ENCODE measurements at regions not wholly inside any gene's neighbourhood (a gene's known extent, or its start where the extent isn't known, plus 50 kb on each side); places are given as distances from the start of the nearest gene placed in this dataset.
"Not testable (repeated sequence)": the region's sequence is repeated elsewhere in the genome, so short reads cannot be mapped to it uniquely, and the experiment has no call there.

DNA sequence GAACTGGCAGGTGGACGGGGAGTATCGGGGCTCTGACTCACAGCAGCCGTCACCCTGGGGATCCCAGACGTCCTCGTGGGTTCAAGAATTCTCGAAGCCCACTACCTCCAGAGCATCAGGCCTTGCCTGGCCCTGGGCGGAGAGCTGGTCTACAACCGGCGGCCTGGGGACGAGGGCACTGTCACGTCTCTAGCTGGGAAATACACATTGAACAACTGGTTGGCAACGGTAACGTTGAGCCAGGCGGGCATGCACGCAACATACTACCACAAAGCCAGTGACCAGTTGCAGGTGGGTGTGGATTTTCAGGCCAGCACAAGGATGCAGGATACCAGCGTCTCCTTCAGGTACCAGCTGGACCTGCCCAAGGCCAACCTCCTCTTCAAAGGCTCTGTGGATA, 166.5 kb downstream of the POTEG start:
- DNase-seq = not testable (repeated sequence)

DNA sequence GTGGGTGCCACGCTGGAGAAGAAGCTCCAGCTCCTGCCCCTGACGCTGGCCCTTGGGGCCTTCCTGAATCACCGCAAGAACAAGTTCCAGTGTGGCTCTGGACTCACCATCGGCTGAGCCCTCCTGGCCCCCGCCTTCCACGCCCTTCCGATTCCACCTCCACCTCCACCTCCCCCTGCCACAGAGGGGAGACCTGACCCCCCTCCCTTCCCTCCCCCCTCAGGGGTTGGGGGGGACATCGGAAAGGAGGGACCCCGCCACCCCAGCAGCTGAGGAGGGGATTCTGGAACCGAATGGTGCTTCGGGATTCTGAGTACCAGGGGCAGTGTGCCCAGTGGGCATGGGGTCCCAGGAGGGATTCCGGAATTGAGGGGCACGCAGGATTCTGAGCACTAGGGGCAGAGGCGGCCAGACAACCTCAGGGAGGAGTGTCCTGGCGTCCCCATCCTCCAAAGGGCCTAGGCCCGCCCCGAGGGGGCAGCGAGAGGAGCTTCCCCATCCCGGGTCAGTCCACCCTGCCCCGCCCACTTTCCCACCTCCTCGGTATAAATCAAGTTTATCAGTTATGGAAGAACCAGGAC, 166.0 kb downstream of the POTEG start:
- not testable (repeated sequence) for DNase-seq

DNA sequence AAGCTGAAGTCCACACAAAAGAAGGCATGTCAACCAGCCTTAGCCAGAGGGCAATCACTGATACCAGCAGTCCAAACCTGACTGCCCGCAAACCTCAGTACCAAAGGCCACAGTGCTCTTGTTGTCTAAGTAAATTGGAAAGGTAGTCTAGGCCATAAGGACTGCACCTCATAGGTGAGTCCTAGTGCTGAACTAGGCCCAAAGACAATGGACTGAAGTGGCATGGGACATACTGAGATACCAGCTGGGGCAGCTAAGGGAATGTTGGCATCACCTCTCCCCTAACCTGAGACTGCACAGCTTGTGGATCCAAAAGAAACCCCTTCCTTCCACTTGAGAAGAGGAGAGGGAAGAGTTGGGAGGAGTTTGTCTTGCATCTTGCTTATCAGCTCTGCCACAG, 161.9 kb downstream of the POTEG start:
- not testable (repeated sequence) for DNase-seq

DNA sequence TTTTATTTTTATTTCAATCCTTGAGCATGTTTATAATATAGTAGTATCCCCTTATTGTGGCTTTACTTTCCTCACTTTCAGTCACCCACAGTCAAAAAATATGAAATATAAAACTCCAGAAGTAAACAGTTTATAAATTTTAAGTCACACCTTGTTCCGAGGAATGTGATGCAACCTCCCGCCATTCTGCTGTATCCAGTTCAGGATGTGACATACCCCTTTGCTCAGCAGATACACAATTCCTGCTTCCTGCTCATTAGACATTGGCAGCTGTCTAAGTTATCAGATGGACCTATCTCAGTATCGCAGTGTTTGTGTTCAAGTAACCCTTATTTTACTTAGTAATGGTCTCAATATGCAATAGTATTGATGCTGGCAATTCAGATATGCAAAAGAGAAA, 144.5 kb downstream of the POTEG start:
- not testable (repeated sequence) for DNase-seq

DNA sequence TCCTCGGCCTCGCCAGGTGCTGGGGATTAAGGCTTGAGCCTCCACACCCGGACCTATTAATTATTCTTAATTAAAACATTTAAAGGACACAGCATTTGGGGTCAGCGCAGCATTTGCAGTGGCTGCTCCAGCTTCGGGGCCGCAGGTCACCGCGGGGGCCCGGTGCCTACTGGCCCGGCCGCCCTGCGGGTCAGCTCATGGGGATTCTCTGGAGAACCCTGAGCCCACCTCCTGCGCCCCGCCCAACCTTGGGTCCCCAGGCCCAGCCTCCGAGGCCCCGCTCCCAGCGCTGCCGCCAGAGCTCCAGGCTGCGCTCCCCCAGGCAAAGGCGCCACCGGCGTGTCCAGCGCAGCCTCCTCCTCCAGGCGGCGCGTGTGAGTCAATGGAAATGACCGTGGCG, 133.9 kb downstream of the POTEG start:
- DNase-seq = not testable (repeated sequence)

DNA sequence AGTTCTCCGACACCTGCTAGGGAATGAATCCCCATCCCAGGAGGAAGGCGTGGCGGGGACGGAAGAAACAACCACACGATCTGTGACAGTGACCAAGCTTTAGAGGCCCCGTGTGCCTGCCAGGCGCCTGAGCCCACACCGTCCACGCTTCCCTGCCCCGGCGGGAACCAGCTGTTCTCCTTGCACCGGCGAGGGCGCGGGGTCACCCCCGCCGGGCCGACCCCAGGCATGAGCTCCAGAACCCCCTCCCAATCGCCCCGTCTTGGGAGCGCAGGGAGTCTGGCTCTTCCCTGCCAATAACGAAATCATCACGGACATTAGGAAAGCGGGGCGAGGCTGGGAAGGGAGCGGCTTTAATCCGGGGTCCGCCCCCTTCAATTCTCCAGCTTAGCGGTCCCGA, 133.3 kb downstream of the POTEG start:
- not testable (repeated sequence) for DNase-seq

DNA sequence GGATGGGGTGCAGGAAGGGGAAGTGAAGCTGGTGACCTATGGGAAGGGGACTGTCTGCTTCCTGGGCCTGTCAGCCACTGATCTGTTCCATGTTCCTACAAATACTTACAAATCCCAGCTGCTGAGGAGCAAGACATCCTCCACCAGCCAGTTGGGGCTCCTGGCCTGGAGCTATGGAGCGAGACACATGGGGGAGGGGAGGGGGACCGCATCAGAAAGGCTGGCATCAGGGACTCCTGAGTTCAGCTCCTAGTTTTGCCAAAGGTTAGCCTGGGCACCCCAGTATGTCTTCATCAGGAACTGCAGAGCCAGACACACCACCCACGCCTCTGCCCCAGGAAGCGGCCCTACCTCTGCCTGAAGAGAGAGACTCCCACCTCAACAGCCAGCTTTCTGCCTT, 130.3 kb downstream of the POTEG start:
- DNase-seq = not testable (repeated sequence)

DNA sequence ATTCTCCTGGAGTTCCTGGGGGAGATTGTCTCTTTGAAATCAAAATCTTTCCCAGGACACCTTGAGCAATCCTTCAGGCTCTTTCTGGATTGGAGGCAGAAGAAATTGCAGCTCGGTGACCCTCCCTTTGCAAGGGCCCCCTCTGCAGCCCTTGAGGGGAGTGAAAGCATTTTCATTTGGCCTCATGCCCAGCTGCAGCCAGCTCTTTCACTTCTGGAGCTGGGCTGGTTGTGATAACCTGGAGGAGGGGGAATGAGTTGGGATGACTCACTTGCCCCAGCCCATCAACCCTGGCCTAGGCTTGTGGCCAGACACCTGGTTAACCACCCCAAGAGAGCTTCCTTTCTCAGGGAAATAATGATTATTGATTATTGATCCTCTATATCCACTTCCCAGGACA, 129.7 kb downstream of the POTEG start:
- DNase-seq = not testable (repeated sequence)

DNA sequence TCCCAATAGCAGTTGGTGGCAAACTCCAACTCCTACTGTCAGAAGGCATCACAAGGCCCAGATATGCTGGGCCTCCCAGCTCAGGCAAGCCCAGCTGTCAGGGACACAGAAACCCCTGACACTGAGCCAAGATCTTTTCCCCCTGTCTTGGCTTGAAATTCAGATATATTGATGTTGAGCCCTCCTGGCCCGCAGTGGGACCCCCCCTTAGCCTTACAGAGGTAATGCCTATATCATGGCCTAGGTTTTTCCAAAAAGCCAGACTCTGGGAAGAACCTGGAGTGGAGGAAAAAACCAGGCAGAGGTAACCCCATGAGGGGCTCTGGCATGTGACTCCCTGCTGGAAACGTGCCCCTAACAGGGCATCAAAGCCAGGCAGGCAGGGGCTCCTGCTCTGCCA, 129.2 kb downstream of the POTEG start:
- not testable (repeated sequence) for DNase-seq

DNA sequence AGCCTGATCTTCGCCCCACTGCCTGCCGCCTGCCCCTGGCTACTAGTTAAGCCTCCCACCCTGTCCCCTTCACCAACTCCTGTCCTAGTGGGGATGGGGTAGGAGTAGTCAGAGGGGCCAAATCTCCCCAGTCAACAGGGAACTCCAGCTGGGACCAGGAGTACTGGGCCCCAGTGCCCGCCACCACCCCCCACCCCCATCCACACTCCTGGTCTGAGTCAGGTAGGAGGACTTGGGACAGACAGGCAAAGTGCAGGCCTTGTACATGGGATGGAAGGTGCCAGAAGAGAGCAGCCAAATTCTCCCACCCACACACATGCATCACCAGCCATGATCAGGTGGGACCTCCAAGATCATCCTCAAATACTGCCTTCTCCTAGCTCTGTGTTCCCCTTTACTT, 128.4 kb downstream of the POTEG start:
- not testable (repeated sequence) for DNase-seq

DNA sequence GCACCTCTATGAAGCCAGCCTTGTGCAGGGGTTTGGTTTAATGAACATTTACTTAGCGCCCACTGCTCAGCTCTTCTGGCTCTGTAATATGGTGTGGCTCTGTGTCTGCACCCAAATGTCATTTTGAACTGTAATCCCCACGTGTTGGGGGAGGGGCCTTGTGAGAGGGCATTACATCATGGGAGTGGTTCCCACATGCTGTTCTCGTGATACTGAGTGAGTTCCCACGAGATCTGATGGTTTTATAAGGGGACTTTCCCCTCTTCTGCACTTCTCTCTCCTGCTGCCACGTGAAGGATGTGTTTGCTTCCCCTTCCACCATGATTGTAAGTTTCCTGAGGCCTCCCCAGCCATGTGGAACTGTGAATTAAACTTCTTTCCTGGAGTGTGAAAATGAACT, 127.7 kb downstream of the POTEG start:
- not testable (repeated sequence) for DNase-seq

DNA sequence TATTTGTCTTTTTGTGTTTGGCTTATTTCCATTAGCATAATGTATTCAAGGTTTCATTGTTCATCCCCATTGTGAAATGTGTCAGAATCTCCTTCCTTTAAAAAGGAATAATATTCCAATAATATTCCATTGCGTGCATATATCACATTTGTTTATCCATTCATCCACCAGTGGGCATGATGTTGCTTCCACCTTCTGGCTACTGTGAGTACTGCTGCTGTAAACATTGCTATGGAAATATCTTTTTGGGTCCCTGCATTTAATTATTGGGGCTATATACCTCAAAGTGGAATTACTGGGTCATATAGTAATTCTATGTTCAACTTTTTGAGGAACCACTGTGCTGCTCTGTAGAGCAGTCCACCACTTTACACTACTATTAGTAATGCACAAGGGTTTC, 123.1 kb downstream of the POTEG start:
- not testable (repeated sequence) for DNase-seq

DNA sequence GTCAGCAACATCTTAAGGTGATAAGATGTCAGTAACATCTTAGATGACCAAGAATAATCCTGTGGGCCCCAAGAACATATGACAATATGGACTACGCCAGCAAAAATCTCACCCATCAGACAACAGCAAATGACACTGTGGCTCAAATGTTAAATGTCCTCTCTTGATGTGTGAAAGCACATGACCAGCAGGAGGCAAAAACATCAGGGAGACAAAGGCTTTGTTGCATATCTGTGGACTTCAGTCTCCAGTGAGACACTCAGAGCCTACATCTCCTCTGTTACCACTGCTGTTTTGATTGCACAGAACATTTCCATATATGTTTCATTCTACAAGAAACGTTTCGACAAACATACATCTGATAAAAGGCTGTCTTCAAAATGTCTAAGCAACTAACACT, 103.5 kb downstream of the POTEG start:
- DNase-seq = not testable (repeated sequence)

DNA sequence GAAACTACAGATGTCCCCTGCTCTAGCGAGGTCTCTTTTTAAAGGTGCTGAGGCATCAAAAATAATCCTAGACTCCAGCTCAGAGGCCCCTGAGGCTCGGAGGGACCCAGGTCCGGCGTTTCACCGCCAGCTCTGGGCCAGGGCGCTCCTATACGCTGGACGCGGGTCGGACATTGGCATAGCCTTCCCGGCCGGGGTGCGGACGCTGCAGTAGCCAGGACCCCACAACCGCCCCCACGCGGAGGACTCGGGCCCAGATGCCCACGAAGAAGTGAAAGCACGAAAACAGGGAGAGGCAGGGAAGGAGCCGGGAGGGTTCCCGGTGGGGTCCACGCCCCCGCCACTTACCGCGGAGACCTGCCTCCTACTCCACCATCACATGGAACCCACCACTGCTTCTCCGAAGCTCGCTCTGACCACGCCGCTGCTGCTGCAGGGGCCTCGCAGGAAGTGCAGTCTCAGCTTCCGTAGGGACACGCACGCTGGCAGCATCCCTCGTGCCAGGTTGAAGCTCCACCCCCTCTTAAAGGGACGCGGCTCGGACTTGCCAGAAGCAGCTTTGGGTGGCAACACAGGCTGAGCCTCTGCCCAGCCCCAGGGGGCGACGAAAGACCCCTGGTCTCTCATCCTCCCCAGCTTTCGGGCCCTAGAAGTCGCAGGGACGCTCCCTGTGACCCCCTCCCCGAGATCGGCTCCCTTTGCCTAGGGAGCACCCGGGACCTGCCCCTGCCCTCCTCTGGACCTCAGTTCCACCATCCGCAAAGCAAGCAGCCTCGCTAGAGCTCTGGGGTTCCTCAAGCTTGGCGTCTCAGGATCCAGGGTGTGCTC, 96.7 kb downstream of the POTEG start:
- DNase-seq = not testable (repeated sequence)

DNA sequence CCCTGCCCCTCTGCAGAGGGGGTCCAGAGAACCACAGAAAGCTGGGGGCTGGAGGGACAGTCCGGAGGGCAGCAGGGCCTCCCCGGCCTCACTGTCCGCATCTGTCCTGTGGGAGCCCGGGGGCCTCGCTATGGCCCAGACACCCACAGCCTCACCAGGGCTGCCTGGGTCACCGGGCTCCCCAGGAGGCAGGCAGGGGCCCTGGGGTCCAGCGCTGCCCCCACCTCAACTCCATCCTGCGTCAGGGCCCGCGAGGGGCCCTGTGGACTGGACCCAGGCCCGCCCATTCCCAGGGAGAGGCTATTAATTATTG, 96.1 kb downstream of the POTEG start:
- DNase-seq = not testable (repeated sequence)

DNA sequence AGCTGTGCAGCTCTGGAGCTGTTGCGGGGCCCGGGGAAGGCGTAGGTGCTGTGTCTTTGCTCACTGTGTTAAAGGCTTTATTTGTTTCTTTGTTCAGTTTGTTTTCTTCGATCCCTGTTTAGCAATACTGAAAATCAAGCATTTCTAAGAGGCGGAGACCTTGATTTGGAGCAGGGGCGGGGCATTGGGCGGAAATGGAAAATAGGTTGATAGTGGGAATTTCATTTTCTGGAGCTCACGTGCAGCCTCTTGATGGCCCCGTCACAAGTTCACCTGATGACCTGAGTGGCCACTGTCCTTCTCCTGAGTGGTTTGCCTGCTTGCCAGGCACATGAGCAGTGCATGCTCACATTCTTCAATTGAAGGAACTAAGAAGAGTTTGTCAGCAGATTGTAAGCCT, 93.2 kb downstream of the POTEG start:
- DNase-seq = peak in 1 of 3 donors; percentile 5

DNA sequence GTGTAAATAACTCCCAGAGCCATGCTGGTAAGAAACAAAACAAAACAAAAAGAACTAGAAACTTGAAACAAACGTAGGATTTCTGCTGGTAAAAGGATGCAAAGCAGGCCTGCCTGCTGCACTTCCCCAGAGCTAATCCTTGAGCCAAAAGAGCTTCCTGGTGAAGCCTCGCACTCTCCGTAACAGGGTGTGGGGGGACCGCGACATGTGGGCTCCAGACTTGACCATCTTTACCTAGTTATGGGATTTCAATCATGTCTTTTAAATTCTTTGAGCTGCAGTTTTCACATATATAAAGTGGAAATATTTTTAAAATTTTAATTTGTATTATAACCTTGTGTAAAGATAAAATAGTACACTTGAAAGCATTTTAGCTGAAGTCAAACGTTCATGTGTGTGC, 92.5 kb downstream of the POTEG start:
- DNase-seq = not testable (repeated sequence)

DNA sequence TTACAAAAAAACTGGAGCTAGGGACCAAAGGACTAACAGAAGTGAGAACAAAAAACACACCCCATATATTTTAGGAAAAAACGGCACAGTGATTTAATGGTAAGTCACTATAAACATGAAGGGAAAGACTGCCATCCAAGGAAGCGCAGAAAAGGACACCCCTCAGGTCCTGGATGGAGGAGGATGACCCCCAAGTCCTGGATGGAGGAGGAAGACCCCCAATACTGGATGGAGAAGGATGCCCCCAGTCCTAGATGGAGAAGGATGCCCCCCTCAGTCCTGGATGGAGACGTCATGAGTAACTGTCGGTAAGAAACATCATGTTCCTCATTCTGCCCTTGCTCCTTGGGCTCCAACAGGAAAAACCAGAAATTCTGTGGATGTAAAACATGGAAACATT, 89.9 kb downstream of the POTEG start:
- not testable (repeated sequence) for DNase-seq

DNA sequence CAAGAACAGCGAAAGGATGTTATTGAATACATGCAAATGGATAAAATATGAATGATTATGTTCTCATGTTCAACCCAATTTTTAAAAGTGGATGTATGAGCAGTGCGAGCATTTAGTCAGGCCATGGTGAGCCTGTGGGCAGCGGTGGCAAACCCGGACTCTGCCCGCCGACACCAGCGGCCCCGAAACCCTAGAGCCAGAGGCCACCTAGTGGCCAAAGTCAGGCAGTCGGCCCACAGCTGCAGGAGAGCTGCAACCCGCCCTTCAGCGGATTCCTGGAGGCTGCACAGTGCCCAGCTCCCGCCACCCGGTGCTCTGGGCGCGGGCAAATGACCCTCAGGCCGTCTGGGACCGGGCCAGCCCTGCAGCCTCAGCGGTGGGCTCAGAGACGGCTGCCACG, 89.5 kb downstream of the POTEG start:
- DNase-seq = not testable (repeated sequence)

DNA sequence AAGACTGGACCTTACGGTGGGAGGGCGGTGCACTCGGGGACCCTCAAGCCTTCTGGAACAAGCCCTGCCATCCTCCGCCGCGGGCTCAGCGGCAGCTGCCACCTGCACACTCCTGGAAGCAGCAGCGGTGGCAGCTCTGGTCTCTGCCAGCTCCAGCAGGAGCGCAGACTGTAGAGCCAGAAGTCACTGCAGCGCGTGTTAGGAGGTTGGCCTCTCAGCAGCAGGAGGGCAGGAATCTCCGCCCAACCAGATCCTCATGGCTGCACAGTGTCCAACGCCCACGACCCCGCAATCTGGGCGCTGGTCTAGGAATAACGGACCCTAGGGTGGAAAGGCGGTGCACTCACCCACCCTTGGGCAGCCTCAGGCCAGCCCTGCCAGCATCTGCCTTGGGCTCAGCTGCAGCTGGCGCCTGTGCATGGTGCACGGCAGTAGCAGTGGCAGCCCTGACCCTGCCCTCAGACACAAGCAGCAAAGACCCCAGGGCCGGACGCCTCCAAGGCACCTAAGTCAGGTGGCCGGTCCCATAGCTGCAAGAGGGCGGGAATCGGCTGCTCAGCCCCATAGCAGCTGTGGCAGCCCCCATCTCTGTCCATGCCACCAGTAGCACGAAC, 88.7 kb downstream of the POTEG start:
- not testable (repeated sequence) for DNase-seq

DNA sequence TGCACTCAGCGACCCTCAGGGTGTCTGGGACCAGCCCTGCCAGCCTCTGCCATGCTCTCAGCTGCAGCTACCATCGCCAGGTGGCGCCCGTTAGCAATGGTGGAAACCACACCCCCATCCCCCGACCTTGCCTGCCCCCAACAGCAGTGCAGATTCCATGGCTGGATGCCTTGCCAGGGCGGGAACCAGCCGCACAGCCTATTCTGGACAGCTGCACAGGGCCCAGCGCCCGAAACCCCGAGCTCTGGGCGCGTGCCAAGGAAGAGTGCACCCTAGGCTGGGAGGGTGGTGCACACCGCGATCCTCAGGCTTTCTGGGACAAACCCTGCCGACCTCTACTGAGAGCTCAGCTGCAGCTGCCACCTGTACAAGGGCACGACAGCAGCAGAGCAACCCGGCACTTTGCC, 88.1 kb downstream of the POTEG start:
- not testable (repeated sequence) for DNase-seq

DNA sequence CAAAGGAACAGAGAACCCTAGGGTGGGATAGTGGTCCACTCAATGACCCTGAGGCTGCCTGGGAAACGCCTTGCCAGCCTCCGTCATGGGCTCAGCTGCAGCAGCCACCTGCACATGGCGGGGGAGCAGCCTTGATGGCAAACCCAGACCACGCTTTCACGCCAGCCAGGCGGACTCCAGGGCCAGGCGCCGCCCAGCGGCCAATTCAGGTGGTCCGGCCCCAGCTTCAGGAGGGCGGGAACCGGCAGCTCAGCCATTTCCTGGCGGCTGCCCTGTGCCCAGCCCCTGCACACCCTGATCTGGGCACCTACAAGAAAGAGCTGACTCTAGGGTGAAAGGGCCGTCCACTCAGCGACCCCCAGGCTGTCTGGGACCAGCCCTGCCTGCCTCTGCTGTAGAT, 87.5 kb downstream of the POTEG start:
- not testable (repeated sequence) for DNase-seq

DNA sequence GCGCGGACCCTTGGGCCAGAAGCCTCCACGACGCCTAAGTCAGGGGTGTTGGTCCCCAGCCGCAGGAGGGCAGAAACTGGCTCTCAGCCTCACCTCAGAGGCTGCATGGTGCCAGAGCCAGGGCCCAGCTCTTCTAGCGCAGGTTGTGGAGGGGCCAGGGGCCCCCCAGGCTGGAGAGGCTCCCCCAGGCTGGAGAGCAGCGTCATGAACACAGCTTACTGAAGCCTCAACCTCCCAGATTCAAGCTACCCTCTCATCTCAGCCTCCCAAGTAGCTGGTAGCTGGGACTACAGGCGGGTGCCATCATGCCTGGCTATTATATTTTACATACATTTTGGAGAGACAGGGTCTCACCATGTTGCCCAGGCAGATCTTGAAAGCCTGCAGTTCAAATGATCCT, 87.0 kb downstream of the POTEG start:
- not testable (repeated sequence) for DNase-seq

All from suppressor macrophage treated with lipopolysaccharide for 1 hour (primary cell).